Fibroblast of peridontal ligament (primary cell): ENCODE measurements at regions not wholly inside any gene's neighbourhood (a gene's known extent, or its start where the extent isn't known, plus 50 kb on each side); places are given as distances from the start of the nearest gene placed in this dataset.

ENCODE experiments used
- DNase-seq: peaks from one replicate; pipeline ENCODE4 v3.0.0-alpha.2; 2010; ENCODE audit errors: extremely low read depth

DNA sequence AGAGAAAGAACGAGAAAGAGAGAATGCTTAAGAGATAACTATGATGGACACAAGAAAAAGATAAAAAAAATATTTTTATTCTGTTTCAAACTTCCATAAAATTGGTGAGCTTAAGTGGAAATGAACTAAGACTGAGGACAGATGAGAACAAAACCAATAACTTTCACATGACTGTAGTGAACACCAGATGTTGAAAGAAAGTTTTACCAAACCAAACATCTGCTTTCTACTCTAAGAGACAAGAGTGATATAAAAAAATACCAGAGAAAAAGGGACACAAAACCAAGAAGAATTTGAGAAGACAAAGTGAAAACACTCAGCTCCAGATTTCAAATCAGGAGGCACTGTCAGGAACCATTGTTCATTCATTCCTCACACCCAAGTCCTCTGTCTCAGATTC, 147.9 kb downstream of the IMPG2 start:
- peak; percentile 43 for DNase-seq

- DNase-seq = no peak
Observed at GRCh38 chr3:101171681-101172191, 148.6 kb downstream of the IMPG2 start.

GRCh38 chr3:101170806-101171558, 149.4 kb downstream of the IMPG2 start:
- no peak for DNase-seq

DNA sequence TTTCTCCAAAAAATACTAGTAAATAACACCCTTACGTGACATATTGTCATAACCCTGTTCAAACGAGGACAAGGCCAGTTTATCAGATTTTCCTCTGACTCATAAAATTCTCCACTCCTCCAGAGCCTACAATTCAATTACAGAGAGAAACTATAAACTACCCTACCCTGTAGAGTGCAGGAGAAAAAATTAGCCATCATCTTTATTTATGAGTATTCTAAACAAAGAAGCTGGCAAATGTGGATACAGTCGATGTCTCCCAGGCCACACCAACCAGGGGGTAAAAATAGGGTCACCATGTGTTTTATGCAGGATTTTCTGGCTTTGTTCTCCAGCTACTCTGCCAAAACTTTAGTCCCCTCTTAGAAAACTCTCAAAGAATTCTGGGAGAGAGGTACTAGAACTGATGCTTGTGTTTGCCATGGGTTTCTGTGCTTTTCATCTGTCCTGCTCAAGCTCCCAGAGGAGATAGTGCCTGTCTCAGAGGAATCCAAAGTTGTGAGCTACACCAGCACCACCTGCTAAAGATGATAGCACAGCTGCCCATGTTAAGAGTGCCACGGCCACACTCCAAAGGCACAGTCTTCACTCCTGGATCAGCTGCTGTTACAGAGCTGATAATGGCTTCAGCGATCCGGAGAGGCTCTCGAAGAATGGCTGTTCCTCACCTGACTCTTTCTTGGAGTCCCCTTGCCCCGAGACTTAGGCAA, 150.2 kb downstream of the IMPG2 start:
- no peak for DNase-seq

- DNase-seq = no peak
Observed at GRCh38 chr3:101169516-101169915, 150.9 kb downstream of the IMPG2 start.

GRCh38 chr3:101167376-101167775, 153.0 kb downstream of the IMPG2 start:
- no peak for DNase-seq

DNA sequence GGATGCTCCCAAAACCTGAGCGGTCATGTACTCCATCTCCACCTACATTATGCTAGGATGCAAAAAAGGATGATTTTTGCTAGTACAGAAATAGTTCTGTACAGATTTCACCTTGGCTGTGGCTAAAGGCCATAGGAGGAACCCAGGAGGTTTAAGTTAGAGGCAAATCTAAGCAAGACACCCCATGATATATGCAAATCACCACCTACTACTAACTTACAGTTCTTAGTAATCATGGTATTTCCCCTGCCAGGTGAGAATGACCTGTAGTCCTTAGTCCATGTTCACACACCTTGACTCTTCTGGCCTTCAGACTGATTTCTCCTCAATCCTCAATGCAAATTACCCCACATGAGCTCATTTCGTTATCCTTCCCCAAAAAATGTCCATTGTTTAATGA, 154.2 kb downstream of the IMPG2 start:
- no peak for DNase-seq

DNA sequence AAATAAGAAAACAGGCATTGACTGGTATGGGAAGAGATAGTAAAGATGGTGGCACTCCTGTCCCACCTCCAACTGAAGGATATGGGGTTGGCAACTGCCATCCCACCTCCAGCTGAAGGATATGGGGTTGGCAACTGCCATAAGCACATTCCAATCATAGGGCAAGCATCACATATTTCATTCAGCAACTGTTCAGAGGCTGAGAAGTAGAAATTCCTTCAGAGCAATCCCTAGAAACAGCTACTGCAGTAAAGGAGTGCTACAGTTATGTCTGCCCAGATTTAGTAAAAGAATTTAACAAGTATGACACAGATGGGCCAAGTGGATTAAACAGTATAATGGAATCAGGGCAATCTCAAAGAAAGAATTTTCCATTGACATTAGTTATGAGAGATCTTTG, 156.8 kb downstream of the IMPG2 start:
- DNase-seq = no peak

DNA sequence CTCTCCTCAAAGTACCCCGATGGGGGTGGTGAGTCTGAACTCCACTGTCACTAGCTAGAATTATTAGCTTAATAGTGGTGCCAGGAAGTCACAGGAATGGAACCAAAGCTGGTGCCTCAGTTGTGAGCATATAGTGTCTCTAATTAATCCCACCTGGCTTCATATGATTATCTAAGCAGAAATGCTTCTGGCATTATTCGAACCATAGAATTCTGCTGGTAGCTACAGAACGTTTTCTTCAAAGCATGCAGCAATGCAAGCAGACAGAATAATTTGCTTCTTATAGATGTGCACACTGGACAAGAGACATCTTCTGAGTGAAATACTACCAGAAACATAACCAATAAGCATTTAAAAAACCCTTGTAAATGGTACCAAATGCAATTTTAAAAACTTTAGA, 160.9 kb downstream of the IMPG2 start:
- no peak for DNase-seq

DNA sequence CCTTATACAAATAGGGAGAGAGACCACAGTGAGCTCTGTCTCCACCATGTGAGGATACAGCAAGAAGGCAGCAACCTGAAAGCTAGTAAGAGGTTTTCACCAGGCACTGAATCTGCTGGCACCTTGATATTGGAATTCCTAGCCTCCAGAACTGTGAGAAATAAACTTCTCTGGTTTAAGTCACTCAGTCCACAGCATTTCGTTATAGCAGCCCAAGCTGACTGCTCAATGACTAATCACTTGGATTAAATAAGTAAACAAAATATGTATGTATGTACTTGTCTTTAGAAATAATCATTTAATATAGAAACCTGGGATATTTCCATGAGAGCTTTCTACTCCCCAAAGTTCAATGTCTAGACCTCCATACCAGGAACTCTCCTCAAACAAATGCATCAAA, 162.0 kb downstream of the IMPG2 start:
- no peak for DNase-seq

- no peak for DNase-seq
Observed at GRCh38 chr3:101156787-101157345, 163.5 kb downstream of the IMPG2 start.

DNA sequence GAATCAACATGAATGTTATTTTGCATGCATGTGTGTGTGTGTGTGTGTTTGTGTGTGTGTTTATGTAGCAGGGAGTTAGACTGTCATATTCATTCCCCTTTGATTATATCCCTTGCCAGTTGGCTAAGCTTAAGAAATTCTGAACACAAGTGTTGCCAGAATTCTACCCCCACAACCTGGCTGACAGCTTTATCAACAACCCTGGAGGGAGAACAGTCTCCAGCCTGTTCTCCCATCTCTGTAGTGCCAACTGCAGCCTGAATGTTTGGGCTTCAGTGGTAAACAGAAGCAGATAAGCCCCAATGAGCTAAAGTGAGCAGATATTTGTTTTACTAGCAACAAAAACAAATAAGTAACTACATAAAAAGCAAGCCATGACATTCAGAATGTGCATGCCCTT, 162.6 kb upstream of the ABI3BP start:
- peak; percentile 21 for DNase-seq

- no peak for DNase-seq
Observed at GRCh38 chr3:101154401-101154800, 161.2 kb upstream of the ABI3BP start.

DNA sequence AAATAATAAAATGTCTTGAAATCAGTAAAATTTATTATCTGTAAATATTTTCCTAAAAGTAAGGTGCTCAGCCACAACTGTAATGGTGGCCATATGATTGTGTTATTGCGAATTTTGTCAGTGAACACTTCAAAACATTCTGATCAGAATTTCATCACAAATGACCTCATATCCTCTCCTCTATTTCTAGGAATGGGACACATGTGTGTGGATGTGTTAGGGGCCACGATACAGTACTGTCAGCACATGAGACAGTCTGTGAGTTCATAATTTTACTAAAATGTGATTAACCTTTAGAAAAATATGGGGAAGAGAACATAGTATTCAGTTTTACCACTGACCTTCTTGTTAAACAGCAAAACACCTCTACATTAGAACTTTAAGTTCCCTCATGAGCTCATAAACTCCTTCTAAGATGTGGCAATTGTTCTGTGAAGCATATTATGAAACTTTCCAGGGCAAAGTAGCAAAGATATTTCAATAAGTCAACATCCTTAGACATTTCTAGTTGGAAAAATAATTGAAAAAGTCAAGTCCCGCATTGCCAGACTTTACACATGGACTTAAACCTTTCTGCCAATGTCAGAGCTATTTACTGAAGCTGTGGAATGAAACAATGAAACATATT, 158.2 kb upstream of the ABI3BP start:
- no peak for DNase-seq

DNA sequence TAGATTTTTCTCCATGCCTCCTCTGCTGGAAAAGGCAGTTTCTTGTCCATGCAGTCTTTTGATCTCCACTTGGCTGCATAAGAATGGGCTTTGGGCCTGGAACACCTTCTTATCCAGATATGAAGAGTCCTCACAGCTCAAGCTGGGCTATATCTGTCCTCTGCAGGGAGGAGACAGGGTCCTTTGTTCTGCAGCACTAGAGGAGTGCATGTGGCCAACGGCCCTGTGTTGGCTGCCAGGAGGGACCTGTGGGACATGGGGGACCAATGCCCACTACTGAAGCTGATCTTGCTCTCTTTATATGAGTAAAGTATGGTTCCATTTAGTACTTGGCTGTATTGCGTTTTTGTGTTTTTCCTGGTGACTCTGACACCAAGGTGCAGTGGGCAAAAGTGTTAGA, 157.3 kb upstream of the ABI3BP start:
- no peak for DNase-seq

DNA sequence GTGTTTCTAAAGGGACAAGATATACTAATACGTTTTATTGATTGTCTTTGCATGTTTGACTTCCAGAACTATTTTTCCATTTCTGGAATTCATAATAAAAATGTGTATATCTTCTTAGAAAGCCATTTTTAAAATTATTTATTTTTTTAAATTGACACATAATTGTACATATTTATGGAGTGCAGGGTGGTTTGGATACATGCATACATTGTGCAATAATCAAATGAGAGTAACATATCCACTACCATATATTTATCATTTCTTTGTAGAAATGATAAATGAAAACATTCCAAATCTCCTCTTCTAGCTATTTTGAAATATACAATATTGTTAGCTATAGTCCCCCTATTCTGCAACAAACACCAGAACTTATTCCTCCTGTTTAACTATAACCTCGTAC, 156.5 kb upstream of the ABI3BP start:
- no peak for DNase-seq

GRCh38 chr3:101149251-101149650, 156.0 kb upstream of the ABI3BP start:
- no peak for DNase-seq

DNA sequence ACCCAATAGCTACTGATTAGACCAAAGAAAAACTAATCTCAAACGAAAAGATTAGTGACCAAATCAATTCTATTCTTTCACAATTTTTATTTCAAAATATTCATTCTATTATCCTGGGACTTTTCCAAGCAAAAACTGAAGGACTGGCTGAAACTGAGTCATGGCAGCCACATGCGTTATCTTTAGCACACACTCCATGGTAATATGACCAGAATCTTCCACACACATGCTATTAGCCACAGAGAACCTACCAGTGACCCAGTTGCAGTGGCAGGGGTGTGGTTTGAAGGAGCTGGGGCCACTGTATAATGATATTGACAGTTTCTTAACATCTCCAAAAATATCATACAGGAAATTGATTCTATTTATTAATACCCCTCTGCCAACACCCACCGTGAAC, 154.8 kb upstream of the ABI3BP start:
- DNase-seq = no peak

- peak; percentile 48 for DNase-seq
Observed at GRCh38 chr3:101146946-101147345, 153.7 kb upstream of the ABI3BP start.

- no peak for DNase-seq
Observed at GRCh38 chr3:101144105-101144504, 150.9 kb upstream of the ABI3BP start.

DNA sequence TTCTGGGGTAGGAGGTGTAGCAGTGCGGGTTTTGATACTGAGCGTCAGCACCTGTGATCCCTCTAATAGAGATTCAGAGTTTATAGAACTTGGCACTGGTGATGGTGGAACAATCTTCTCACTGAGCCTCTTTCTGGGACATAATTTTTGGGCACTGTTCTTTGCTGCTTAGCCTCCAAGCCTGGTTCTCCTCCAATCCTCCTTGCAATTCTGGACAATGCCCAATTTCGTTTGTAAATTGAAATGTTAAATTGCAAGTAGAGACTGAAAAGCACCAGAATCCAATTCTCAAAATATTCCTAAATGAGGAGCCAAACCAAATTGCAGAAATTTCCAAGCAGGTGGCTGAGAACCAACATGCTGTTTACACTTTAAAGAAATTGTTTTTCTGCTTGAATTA, 149.8 kb upstream of the ABI3BP start:
- peak; percentile 23 for DNase-seq

- DNase-seq = no peak
Observed at GRCh38 chr3:101142160-101142559, 148.9 kb upstream of the ABI3BP start.

GRCh38 chr3:101141135-101141534, 147.9 kb upstream of the ABI3BP start:
- no peak for DNase-seq
